HG02610 (cell line): ENCODE measurements at regions not wholly inside any gene's neighbourhood (a gene's known extent, or its start where the extent isn't known, plus 50 kb on each side); places are given as distances from the start of the nearest gene placed in this dataset.

Experiments
- ATAC-seq: cut with Tn5 transposase; IDR thresholded peaks from one replicate; pipeline ENCODE4 v1.9.1; 2021; ENCODE audit warnings: mild to moderate bottlenecking, moderate library complexity; ENCODE audit not compliant: unreplicated experiment

DNA sequence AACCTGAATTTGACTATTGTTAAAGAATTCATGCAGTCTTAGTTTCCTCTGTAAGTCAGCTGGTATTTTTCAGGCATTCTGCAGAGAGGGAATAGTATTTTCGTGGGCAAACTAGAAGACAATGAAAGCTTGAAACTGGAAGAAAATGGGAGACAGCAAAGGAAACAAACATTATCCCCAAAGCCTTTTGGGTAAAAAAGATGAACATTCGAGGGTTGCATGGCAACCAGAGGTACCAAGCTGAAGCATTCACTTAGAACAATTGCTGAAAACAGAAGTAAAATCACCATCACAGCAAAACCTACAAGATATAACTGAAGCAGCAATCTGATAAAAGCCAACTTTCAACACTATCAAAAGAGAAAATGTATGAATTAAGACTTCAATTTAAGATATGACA is 233.7 kb downstream of the SCG2 start:
- ATAC-seq, result no peak

DNA sequence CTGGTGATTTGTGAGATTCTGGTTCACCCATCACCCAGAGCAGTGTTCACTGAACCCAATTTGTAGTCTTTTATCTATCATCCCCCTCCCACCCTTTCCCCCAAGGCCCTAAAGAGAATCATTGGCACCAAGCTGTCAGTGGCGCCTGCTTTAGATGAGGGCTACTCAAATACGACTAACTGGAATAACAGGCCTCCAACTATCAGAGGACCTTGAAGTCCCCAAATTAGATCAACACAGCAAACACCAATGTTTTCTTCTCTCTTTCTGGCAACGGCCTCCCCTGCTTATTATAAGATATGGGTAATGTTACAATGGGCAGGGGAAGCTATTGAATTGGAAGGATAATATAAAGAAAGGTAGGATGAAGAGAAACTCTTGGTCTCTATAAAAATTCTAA is 232.3 kb downstream of the SCG2 start:
- no peak for ATAC-seq

DNA sequence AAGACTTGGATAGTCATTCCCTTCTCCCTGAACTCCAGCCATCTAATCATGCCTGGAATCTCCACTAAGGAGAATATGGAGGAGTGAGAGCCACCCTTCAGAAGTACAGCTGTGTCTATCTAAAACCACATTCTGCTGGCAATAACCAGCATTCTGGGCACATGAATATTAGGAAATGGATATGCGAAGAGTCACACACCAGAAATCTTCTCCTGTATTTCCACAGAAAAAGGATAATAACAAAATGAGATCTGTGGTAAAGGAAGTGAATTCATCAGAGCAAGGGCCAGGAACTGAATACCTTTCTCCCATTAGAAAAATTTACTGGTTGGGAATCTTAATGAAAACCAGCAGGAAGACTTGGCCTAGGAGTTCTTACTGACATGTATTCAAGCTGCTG is 218.8 kb downstream of the SCG2 start:
- no peak for ATAC-seq

DNA sequence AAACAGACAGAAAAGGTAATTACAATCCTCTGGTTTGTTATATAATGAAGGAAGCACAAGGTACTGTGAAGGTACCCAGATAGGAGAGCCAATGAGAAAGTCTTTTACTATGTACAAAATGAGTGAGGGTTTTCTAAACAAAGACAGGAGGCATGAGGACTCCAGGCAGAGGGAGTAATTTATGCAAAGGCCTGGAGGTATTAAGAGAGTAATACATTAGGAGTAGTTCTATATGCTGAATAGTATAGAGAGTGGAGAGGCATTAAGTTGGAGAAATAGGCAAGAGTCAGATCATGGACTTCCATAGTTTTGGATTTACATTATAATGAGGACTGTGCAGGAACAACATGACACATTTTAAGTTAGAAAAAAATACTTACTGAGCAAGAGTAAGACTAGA is 216.0 kb downstream of the SCG2 start:
- ATAC-seq, result no peak

DNA sequence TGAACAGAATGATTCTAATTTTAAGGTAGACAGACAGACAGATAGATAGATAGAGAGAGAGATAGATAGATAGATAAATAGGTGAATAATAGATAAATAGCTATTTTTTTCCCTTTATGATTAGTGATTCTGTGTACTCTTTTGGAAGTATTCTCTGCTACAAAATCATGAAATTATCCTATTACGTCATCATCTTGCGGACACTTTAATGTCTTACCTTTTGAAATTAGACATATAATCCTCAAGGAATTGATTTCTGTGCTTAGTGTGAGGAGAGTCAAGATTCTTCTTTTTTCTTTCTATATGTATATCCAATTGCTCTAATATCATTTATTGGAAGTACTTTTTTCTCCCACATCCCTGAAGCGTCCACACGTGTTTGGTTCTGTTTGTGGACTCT is 215.2 kb downstream of the SCG2 start:
- ATAC-seq, result no peak

DNA sequence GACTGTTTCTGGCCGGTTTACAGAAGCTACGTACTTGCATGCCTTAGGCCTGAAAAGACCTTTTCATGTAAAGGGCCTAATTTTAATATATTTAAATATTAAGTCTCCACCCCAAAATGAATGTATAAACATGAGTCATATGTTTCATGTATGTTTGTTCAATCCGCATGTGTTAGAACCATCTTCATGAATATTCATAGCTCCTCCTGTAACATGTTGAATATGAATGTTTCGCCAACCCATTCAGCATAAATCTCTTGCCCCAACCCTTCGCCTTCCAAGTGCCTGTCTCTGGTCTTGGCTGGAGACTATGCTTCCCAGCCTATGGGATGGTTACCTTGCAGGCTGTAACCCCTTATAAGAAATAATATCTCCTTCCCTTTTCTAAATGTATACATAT is 212.5 kb downstream of the SCG2 start:
- ATAC-seq, result no peak

DNA sequence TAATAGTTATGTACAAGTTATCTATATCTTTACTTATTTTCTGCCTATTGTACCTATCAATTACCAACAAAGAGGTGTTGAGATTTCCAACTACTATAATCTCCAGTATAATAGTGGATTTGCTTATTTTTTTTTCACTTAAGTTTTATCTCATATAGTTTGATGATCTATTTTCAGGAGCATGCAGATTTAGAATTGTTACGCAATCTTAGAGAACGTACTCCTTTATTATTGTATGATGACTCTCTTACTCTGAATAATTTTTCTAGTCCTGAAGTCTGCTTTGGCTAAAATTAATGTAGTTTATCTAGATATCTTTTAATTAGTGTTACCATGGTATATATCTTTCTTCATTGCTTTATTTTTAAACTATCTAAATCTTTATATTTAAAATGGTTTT is 205.2 kb downstream of the SCG2 start:
- no peak for ATAC-seq

DNA sequence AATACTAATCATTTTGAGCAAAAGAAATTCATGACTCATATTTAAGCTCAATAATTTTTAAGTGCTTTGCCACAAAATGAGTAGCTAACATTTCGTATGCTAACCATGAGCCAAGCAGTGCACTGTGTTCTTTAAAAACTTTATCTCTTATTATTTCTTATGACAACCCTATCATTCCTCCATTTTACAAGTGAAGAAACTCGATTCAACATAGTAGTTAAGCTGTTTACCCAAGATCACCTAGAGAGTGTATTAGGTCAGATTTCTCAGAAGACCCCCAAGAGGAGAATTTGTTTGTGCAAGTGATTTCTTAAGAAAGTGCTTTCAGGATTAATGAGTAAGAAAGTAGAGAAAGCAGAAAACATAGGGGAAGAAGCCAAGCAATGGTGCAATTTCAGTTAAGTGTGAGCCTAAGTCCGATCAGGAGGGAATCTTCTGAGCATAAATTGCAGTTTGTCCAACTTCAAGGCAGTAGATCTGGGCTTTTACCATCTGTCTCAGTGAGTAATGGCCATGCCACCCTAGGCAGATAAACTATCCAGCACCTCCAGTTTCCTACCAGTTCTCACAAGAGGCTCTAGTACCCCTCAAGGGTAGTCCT is 202.7 kb downstream of the SCG2 start:
- no peak for ATAC-seq

DNA sequence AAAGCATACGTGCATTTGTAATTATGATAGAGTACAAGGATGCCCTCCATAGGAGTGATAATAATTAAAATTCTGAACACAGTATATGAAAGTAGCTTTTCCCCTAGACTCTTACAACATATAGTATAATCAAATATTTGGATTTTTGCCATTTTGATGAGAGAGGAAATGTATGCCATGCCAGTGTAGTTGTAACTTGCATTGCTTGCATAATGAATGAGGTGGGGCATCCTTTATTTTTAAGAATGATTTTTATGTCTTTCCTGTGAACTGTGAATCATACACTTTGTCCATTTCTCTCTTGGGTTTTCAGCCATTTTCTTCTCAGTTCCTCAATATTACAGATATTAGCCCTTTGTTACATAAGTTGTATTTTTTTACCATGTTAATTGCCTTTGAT is 197.5 kb downstream of the SCG2 start:
- no peak for ATAC-seq

DNA sequence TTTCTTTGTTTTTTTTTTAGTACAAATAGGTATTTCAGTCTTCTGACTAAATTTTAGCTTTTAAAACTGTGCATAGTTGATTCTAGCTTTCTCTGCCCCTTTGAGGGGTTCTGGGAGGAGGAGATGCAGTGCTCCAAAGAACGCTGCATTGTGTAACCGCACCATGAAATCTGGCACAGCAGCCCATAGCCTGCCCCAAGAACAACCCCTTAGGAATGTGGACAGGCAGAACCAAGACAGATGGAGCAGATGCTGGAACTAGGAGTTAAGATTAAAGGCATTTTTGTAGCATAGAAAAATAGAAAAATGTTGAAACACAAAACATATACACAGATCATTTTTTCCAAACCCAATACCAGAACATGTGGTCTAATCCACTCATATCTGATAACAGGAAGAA is 187.5 kb downstream of the SCG2 start:
- ATAC-seq, result no peak

DNA sequence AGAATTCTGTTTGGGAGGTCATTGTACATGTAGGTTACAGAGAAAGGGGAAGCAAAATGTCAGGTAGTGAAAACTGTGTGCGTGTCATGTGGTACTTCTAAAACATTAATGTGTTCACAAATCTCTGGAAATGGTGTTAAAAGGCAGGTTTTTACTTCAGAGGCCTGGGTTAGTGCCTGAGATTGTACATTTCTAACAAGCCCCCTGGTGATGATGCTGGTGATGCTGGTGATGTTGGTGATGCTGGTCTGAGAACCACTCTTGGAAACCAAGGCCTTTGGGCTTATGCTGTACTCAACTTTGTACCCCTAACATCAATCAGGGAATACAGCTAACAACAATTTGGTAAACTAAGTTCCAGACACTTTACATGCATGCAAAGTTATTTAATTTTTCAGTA is 187.1 kb downstream of the SCG2 start:
- ATAC-seq, result no peak

DNA sequence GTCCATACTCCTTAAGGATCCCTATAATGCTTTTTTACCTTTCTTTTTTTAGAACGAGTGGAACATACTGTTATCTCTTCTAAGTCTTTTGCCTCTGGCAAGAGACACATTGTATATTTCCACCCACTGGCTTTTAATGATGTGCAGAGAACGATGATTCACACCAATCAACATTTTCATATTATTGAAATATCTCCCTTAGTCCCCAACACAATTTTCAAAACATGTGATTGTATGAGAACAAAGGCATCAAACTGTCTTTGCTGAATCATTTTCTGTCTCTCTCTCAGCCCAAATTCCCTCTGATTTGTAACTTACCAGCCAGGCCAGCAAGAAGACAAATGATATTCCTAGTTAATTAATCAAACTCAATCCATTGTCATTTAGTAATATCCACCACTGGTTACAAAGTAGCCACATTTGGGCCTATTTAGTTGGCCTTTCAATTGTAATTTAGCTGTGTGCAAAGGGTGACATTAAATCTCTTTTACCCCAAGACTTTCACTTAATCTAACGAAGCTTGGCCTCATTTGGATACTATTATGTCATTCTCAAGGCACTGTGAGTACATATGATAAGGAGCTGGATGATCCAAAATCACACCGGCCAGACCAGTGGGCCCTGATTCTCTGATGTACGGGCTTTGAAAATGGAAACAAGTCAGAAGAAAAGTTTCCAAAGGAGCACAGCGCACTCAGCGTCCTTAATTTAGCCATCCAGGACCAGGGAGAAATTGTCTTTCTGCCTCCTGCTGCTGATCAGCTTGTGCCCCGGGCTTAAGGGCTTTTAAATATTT is 185.1 kb downstream of the SCG2 start:
- ATAC-seq, result no peak

DNA sequence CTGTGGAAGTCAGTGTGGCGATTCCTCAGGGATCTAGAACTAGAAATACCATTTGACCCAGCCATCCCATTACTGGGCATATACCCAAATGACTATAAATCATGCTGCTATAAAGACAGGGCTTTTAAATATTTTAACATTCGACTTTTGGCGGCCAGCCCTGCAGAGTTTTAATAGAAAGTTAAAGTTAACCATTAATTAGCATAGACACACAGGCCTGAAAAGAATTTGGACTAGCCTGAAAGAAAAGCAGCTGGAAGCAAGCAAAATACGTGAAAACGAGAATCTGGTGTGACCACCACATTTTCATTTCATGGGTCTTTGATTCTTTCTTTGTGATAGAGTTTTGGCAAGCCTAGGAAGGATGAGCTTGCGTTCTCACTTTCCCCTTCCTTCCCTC is 184.0 kb downstream of the SCG2 start:
- ATAC-seq, result no peak

DNA sequence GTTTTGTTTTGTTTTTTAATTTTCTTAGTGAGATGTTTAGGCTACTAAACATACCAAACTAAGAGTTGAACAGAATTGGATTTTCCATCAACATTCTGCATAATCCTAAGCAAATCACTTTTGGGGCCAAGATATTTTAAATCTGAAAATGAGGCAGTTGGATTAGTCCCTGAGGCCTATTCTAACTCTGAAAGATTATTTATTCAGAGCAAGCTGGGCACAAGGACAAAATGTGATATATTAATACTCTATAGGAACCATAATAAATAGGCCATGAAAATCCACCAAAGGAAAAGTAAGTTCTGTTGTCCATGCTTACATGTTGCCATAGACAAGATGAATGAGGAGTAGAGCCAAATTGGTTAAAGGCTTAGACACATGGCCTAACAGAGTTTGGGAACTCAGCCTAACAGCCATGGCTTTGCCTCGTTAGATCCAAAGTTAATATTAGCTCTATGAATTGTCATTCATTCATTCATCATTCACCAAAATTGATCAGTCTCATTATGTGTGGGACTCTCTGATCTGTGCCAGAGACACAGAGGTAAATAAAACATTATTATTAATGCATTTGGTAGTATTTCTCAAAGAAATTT is 183.5 kb downstream of the SCG2 start:
- ATAC-seq, result no peak

DNA sequence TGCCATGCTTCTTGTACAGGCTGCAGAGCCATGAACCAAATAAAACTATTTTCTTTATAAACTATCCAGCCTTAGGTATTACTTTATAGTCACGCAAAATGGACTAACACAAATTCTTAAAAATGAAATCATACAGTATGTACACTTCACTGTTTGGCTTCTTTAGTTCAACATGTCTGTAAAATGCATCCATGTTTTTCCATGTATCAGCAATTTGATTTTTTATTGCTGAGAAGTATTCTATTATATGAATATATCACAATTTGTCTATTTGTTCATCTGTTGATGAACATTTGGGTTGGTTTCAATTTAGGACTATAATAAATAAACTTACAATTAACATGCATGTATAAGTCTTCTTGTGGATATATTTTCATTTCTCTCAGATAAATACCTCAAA is 182.1 kb downstream of the SCG2 start:
- ATAC-seq, result no peak

DNA sequence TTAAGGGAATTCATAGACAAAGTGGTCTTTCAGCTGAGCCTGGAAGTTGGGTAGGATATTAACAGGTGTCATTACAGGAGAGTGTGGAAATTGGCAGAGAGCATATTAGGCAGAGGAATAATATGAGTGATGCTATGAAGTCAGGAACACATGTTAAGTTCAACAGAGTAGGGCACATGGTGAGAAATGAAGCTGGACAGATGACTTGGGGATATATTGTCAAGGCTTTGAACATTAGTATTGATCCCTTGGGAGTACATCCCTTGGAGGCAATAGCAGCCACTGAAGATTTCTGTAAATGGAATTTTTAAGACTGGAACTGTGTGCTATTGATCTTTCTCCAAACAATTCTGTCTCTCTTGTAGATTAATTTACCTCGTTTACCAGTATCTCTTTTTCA is 170.7 kb downstream of the SCG2 start:
- no peak for ATAC-seq

DNA sequence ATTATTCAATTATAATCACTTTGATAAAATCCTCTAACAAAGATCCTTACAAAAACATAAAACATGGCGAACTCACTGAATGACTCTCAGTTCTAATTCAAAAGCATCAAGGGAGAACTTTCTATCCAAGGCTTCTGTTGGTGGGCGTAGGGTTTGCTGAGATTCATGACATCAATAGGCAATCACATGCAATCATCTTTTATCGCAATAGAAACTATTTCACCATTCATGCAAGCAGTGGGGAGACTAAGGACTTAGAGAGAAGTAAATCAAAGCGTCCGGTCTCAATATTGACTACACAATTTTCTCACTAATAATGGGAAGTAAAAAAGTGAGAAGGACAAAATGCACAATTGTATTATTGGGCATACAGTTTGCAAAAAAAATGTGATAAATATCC is 168.7 kb downstream of the SCG2 start:
- ATAC-seq, result no peak

DNA sequence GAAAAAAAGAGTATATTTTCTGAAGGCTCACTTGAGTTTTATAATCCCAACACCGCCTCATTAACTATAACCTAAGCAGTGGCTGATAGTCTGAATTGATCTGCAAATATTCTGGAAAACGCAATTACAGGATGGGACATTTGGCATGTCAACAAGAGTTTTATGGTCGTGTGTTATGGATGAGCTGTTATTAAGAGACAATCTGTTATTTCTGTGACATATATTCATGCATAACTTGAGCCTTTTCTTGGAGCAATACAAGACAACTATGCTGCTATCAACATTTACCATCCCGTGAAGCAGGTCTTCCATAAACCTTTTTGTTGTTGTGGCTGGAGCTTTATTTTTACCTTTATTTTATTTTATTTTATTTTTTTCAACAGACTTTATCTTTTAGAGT is 164.4 kb downstream of the SCG2 start:
- ATAC-seq, result no peak

DNA sequence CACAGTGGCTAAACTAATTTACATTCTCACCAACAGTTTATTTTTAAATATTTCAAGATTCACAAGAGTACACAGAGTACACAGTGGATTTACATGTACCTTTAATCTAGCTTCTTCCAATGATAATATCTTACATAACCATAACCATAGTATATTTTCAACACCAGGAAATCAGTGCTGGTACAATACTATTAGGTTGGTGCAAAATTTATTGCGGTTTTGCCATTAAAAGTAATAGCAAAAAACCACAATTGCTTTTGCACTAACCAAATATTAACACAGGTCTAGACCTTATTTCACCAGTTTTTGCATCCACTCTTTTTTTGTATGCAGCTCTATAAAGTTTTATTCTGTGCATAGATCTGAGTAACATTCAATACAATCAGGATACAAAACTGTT is 163.0 kb downstream of the SCG2 start:
- ATAC-seq, result no peak

DNA sequence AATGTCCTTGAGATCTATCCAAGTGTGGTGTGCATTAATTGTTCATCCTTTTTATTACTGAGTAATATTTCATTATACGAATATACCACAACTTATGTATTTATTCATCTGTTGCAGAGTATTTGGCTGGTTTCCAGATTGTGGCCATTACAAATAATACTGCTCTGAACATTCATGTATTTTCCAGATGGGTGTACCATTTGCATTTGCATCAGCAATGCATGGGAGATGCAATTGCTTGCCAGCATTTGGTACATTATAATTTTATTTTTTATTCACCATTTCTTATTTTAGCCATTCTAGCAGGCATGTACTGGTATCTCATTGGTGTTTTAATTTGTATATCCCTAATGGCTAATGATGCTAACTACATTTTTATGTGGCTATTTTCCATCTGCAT is 162.4 kb downstream of the SCG2 start:
- ATAC-seq, result no peak

DNA sequence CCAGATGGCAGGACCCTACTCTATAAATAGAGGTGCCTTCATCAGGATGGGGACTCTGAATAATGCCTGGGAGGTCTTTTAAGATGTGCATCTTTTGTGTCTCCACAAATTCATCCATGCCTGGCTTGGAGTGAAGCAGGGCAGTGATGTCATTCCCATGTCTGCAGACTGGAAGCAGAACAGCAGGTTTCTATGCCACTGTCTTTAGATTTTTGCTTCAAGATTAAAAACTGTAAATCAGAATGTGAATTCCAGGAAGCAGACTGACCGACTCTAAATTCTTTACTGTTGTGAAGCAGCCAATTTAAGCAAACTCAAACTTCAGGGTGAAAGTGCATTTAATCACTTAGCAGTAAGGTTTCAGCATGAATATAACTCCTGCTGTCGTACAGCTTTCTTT is 159.3 kb downstream of the SCG2 start:
- ATAC-seq, result no peak

DNA sequence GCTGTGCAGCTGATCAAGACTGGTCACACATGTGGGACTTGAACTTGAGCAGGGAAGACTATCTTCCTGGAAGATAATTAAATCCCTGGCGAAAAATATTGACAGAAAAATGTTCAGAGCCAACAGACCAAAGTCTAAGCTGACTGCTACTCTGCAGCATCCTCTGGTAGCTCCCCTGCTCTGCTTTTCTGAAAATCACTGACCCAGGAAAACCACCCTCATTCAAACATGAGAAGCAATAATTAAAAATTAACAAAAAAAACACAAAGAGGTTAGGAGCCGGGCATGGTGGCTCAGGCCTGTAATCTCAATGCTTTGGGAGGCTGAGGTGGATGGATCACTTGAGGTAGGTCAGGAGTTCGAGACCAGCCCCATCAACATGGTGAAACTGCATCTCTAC is 151.9 kb downstream of the SCG2 start:
- ATAC-seq, result no peak

DNA sequence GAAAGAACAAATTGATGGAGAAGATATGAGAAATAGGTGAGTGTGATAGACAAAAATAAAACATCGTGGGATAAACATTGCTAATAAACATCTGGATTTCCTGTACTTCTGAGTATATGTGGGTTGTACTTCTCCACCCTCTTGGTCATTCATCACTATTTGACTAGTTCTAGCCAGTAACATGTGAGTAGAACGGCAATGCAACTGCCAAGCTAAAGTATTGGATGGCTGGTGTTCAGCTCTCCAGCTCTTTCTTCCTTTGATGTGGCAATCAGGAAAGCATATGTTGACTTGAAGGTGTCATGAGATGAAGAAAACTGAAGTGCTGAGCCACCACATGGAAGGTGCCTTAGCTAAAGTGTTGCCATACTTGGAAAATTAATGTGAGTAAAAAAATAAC is 144.9 kb downstream of the SCG2 start:
- no peak for ATAC-seq
